ENCODE measurements at regions not wholly inside any gene's neighbourhood (a gene's known extent, or its start where the extent isn't known, plus 50 kb on each side); places are given as distances from the start of the nearest gene placed in this dataset.

- Histone ChIP-seq H3K27me3 (ENCODE audit: insufficient read depth, low read length, poor library complexity) (no peaks in the 10 kb centered on the region), H3K9ac (ENCODE audit: low read depth, low read length) (no peak overlapping the region), H3K27ac (ENCODE audit: low read length) (no peak overlapping the region), H3K4me3 (ENCODE audit: low read depth in 1 of 2, low read length in 2 of 2) (no peak overlapping the region), H3K4me2 (ENCODE audit: insufficient read depth, low read length) (no peak overlapping the region), H3K4me1 (ENCODE audit: insufficient read depth, low read length) (peaks cover 37% of the 10 kb centered on the region), H3K36me3 (ENCODE audit: insufficient read depth, low read length) (no peaks in the 10 kb centered on the region), H3K9me3 (ENCODE audit: insufficient read depth, low read length, severe bottlenecking) (no peaks in the 10 kb centered on the region), H4K20me1 (ENCODE audit: insufficient read depth, low read length) (no peaks in the 10 kb centered on the region), H3K79me2 (ENCODE audit: insufficient read depth, low read length) (no peaks in the 10 kb centered on the region), H2AFZ (ENCODE audit: low read depth, low read length) (no peak overlapping the region)
- TF ChIP-seq EZH2 (IDR thresholded peaks at IDR 0.05; ENCODE audit: borderline replicate concordance, low read depth, low read length, severe bottlenecking): no peak
- TF ChIP-seq CTCF (IDR thresholded peaks at IDR 0.05; ENCODE audit: borderline replicate concordance, extremely low read depth, low read length, poor library complexity, severe bottlenecking): no peak
- no peak for ATAC-seq (ENCODE audit: insufficient read depth, low read depth)
- DNase-seq: no peak
Measured at GRCh38 chr18:61639886-61640285, 252.9 kb downstream of the RNF152 start.

GRCh38 chr18:61637905-61638595 is 254.8 kb downstream of the RNF152 start:
- H4K20me1 ChIP-seq (ENCODE audit: insufficient read depth, low read length): no peaks in the 10 kb centered on the region
- H3K4me1 ChIP-seq (ENCODE audit: insufficient read depth, low read length): peaks cover 24% of the 10 kb centered on the region
- no peak overlapping the region for H3K27ac ChIP-seq (ENCODE audit: low read length)
- DNase-seq (no peak), ATAC-seq (ENCODE audit: insufficient read depth, low read depth) (no peak)
- no peak overlapping the region for H3K4me2 ChIP-seq (ENCODE audit: insufficient read depth, low read length)
- no peaks in the 10 kb centered on the region for H3K27me3 ChIP-seq (ENCODE audit: insufficient read depth, low read length, poor library complexity)
- TF ChIP-seq CTCF (IDR thresholded peaks at IDR 0.05; ENCODE audit: borderline replicate concordance, extremely low read depth, low read length, poor library complexity, severe bottlenecking) (no peak), EZH2 (IDR thresholded peaks at IDR 0.05; ENCODE audit: borderline replicate concordance, low read depth, low read length, severe bottlenecking) (no peak)
- no peak overlapping the region for H2AFZ ChIP-seq (ENCODE audit: low read depth, low read length)
- H3K9ac ChIP-seq (ENCODE audit: low read depth, low read length): no peak overlapping the region
- H3K4me3 ChIP-seq (ENCODE audit: low read depth in 1 of 2, low read length in 2 of 2): no peak overlapping the region
- H3K9me3 ChIP-seq (ENCODE audit: insufficient read depth, low read length, severe bottlenecking): no peaks in the 10 kb centered on the region
- H3K36me3 ChIP-seq (ENCODE audit: insufficient read depth, low read length): no peaks in the 10 kb centered on the region
- no peaks in the 10 kb centered on the region for H3K79me2 ChIP-seq (ENCODE audit: insufficient read depth, low read length)

GRCh38 chr18:61637319-61637718 is 255.5 kb downstream of the RNF152 start:
- no peaks in the 10 kb centered on the region for H3K36me3 ChIP-seq (ENCODE audit: insufficient read depth, low read length)
- H3K27me3 ChIP-seq (ENCODE audit: insufficient read depth, low read length, poor library complexity): no peaks in the 10 kb centered on the region
- no peak overlapping the region for H2AFZ ChIP-seq (ENCODE audit: low read depth, low read length)
- H3K79me2 ChIP-seq (ENCODE audit: insufficient read depth, low read length): no peaks in the 10 kb centered on the region
- no peak overlapping the region for H3K27ac ChIP-seq (ENCODE audit: low read length)
- H4K20me1 ChIP-seq (ENCODE audit: insufficient read depth, low read length): no peaks in the 10 kb centered on the region
- H3K4me2 ChIP-seq (ENCODE audit: insufficient read depth, low read length): no peak overlapping the region
- no peak overlapping the region for H3K4me3 ChIP-seq (ENCODE audit: low read depth in 1 of 2, low read length in 2 of 2)
- DNase-seq (no peak), ATAC-seq (ENCODE audit: insufficient read depth, low read depth) (no peak)
- H3K9me3 ChIP-seq (ENCODE audit: insufficient read depth, low read length, severe bottlenecking): no peaks in the 10 kb centered on the region
- peaks cover 24% of the 10 kb centered on the region for H3K4me1 ChIP-seq (ENCODE audit: insufficient read depth, low read length)
- H3K9ac ChIP-seq (ENCODE audit: low read depth, low read length): no peak overlapping the region
- TF ChIP-seq CTCF (IDR thresholded peaks at IDR 0.05; ENCODE audit: borderline replicate concordance, extremely low read depth, low read length, poor library complexity, severe bottlenecking): no peak

All from DND-41 (cell line).